T-helper 2 cell (primary cell): ENCODE measurements at regions not wholly inside any gene's neighbourhood (a gene's known extent, or its start where the extent isn't known, plus 50 kb on each side); places are given as distances from the start of the nearest gene placed in this dataset.

Experiments
- DNase-seq, 5 experiments: peaks; one replicate each; pipeline versions ENCODE4 v3.0.0 to v3.0.0-alpha.2; 2012 to 2022

DNA sequence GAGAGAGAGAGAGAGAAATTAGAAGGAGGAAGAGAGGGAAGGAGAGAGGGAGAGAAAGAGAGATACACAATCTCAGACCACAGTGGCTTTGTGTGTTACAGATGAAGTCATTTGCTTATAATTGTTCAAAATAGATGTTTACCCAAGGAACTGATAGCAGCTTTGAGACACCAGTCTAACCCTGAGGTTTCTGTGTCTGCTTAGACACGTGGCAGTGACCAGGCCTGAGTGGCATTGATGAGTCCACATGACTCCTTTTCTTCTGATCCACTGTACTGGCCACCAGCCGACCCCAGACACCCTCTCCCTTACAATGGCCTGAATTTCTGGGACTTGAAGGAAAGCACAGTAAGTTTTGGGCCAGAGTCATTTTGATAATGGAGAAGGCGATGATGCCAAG lies 104.9 kb downstream of the DUSP10 start:
- no peak for DNase-seq

DNA sequence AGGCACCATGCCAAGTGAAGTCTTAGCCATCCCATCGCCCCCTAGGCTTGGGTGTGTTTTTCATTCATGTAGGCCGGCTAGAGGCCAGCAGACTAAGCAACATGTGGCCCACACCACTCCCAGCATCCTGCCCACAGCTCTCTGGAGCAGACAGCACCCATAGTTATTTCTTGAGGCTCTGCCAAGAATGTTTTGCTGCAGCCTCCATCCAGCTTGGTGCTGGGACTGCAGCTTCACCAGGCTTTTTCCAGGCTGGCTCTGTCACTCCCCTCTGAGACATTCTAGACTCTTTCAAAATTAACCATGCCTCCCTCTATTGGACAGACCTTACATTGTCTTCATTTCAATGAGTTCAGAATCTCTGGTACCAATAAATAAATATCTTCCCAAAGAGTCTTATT lies 104.2 kb downstream of the DUSP10 start:
- no peak for DNase-seq

DNA sequence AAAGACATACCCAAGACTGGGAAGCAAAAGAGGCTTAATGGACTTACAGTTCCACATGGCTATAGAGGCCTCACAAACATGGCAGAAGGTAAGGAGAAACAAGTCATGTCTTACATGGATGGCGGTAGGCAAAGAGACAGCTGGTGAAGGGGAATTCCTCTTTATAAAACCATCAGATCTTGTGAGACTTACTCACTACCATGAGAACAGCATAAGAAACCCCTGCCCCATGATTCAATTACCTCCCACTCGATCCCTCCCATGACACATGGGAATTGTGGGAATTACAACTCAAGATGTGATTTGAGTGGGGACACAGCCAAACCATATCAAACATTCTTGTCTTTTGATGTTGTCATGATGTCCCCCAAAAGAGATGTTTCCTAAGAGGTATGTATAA lies 103.3 kb downstream of the DUSP10 start:
- DNase-seq, result no peak

DNA sequence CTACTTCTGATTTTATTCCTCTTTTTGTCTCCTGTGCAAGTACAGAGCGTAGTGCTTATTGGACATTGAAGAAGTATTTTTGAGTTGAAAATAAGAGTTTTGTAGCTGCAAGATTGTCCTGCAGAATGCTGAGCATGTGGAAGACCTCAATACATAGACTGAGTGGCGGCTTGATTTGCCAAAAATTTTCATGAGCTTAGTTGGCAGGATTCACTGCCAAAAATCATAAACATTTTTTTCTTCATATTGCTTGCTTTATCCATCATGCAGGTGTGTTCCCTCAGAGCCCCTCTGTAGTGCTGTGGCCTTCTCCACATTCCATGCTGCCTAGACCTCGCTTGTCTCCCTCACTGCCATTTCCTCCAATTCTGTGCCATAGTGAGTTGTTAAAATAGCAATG lies 100.1 kb downstream of the DUSP10 start:
- DNase-seq, result no peak

DNA sequence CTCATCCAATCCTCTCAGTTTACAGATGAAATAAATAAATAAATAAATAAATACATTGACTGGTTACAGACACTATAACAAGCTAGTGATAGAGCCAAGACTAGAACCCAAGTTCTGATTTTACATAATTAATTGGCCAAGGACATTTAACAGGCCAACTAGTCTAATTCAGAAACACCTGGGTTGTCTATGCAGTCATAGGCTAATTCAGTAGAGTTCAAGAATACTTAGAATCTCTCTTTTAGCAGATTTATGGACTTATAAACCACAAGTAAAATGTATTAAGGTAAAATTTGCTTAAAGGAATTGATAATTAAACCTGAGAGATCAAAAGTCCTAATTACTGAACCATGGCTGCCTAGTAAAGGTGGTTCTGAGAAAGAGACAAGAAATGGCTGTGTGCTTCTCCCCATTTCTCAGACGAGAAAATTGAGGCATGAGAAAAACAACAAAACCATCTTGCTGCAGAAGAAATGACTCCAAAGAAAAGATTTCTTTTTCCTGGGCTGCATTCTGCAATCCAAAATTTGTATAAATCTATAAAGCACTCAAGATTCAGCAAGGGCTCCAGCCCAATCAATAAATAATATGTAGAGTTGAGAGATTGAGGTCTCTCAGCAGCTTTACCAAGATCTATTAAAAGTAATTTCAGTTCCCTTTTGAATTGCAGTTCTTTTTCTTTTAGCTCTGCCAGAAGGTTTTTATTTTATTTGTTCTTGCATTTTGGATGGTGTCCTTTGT lies 98.3 kb downstream of the DUSP10 start:
- no peak for DNase-seq

DNA sequence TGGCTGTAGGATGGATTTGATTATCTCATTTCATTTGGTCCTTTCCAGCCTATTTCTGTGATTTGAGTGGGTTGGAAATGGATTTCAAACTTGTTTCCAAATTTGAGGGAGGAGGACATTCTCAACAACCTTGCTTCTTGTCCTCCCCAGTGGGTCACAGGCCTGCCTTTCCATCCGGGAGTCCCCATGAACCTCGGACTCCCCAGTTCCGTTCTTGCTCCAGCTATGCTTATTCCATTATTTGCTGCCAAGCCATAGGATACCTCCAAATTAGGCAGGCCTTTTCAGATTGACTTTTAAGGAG lies 97.8 kb downstream of the DUSP10 start:
- no peak for DNase-seq

DNA sequence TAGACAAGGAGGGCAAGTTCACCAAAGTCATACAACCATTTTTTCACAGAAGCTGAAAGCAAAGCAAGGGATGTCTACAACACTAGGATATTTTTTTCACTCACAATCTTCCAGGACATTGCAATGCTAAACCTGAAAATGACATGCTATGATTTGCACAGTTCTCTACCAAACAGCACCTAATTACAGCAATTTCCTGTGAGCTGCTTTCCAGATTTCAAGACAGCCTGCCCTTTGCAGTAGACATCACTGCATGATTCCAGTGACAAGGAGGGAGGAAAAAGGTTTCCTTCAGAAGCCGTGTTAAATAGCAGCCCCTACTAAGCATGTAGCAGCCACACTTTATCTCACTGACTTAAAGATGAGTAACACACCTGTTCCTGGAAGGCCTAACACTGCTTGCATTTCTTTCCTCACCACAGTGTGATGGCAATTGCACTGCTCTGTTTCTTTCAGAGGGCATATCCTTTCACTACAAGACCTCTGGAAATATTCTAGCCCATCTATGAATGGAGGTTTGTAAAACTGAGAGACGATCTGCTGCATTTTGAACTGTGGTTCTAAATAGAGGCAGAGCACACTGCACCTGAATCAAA lies 97.1 kb downstream of the DUSP10 start:
- no peak for DNase-seq

DNA sequence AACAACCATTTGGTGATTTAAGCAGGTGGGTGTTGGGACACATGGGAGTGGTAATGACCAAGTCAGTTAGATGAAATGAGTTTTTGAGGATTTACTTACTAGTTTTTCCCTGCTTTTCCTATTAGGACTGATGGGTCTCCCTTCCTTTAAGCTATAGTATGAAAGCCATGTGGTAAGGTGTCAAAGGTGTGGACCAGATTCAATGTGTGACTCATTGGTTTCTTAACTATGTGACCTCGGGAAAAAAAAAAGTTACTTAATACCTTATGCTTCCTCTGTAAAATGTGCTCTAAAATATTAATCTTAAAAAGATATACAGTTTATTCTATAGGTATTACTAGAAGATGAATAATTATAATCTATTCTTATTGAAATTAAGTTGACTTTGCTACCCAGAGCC lies 93.7 kb downstream of the DUSP10 start:
- DNase-seq, result no peak
